ENCODE measurements at regions not wholly inside any gene's neighbourhood (a gene's known extent, or its start where the extent isn't known, plus 50 kb on each side); places are given as distances from the start of the nearest gene placed in this dataset.
"Not testable (repeated sequence)": the region's sequence is repeated elsewhere in the genome, so short reads cannot be mapped to it uniquely, and the experiment has no call there.

- DNase-seq: no peak
Observed at GRCh38 chr21:27582948-27583430, 616.1 kb upstream of the ADAMTS5 start.

GRCh38 chr21:27582246-27582947, 615.5 kb upstream of the ADAMTS5 start:
- DNase-seq: no peak

- no peak for DNase-seq
Observed at GRCh38 chr21:27581168-27581567, 614.3 kb upstream of the ADAMTS5 start.

DNA sequence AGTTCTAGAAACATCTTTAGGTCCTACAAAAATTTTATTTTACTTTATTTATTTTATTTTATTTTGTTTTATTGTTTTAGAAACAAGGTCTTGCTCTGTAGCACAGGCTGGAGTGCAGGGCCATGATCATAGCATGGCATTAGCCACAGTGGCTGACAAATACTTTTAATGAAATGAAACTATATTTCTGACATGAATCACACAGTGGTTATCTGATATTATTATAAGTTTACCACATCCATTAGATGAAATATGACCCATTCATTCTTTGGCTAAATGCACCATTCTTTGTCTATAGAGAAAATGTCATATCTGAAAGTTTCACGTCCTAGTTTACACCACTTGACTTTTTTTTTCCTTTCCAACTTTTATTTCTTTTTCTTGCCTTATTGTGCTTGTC, 613.4 kb upstream of the ADAMTS5 start:
- DNase-seq: no peak

DNA sequence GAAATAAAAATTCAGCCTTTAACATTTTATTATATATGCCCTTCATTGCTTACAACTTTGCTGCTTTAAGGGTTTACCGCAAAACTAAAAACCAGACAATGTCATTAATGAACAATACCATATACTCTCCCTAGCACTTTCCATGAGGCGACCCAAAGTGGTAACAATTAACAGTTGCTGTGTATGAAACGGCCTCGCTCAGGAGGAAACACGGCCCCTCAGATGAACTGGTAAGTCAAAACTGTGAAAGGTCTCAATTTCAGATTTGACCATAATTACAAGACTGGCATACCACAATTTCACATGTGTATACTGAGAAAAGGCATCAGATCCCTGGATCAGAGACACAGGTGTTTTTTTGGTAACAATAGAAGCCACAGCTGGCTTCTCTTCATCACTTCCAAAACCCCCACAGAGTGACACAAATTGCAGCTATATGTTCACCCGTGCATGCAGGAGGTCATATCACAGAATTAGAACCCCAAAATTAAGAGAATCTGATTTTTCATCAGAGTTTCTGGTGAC, 611.9 kb upstream of the ADAMTS5 start:
- DNase-seq: no peak

DNA sequence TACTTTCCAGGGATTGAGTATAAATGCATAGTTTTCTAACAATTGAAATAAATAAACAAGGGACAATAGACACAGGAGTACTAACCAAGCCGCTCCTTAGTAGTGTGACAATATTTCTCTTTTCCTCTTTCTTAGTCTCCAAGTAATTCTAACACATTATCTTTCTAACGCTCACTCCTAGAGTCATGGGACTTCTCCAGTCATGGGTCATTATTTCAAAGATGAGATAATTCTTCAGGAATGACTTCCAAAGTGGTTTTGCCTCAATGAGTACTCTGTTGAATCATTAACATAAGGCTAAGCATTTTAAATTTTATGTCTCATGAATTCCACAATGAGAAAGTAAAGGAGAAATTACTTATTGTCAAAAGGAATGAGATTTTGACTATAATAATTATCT, 605.8 kb upstream of the ADAMTS5 start:
- no peak for DNase-seq

- DNase-seq: no peak
Observed at GRCh38 chr21:27571706-27572105, 604.8 kb upstream of the ADAMTS5 start.

GRCh38 chr21:27570306-27570868, 603.5 kb upstream of the ADAMTS5 start:
- no peak for DNase-seq

DNA sequence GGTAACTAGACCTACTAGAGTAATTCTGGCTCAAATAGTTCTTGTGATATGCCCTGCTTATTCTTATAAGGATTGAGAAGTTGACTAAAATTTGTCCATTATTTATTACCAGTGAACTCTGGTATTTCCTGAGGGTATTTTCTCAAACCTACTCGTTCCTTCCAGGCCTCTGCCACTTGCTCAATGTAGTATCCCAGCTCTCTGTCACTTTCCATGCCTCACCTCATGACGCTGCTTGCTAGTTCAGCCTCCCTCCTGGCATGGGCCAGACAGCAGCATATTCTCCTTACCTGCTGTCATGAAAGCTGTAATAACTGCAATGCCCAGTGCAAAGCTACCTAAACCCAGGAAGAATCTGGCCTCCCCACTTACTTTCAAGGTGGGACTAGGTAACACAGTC, 602.9 kb upstream of the ADAMTS5 start:
- no peak for DNase-seq

DNA sequence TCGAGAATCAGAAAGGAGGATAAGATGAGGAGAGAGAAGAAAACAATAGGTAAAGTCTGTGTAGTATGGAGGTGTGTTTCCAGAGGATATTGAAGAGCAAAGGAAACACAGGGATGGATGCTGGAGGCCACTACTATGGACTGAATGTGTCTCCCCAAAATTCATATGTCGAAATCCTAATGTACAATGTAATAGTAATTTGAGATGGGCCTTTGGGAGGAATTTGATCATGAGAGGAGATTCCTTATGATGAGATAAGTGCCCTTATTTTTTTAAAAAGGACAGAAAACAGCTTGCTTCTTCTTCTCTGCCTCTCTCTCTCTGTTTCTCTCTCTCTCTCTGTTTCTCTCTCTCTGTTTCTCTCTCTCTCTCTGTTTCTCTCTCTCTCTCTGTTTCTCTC, 602.2 kb upstream of the ADAMTS5 start:
- no peak for DNase-seq

- no peak for DNase-seq
Observed at GRCh38 chr21:27567381-27567780, 600.5 kb upstream of the ADAMTS5 start.

DNA sequence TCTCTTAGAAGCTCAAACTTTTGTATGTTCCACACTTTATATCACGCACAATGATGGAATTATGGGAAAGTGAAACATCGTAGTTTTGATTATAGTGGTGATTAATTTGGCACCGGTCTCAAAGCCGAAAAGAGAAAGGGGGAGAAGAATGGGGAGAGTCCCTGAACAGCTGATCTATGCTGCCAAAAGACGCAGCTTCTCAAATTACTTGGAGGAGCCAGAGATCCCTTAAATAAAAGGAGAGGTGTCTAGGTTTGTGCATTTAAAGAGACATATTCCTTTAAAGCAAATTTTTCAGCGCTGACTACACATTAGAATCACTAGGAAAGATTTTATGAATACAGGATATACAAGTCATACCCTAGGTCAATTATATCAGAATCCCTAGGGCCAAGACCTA, 599.6 kb upstream of the ADAMTS5 start:
- DNase-seq: no peak

GRCh38 chr21:27565364-27565763, 598.5 kb upstream of the ADAMTS5 start:
- no peak for DNase-seq

DNA sequence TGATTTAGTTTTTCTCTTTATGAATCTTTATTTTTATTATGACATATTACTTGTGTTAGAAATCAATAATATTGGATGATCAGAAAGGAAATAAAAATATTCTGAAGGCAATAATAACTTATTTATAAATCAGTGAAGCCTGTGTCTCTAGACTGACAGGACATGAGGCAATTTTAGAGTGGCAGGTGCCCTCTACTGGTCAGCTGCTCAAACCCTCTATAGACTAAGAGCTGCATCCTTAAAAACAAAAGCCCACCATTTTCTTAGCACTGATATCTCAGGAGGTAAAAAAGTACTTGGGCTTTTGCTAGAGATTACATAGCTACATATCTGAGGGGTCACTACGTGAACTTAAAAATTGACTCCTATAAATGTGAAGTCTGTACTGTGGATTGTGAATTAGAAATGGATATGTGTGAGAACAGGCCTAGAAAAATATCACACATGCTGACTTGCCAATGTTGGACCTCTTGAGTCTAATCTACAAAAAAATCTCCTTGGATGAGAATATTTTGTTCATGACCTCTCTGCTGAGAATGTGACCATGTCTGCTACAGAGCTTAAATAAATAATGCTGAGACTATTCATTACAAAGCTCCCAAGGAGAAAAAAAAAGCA, 597.9 kb upstream of the ADAMTS5 start:
- no peak for DNase-seq

GRCh38 chr21:27562303-27562702, 595.4 kb upstream of the ADAMTS5 start:
- DNase-seq: no peak

GRCh38 chr21:27561116-27561515, 594.2 kb upstream of the ADAMTS5 start:
- DNase-seq: no peak

- DNase-seq: no peak
Observed at GRCh38 chr21:27557356-27557755, 590.5 kb upstream of the ADAMTS5 start.

GRCh38 chr21:27555996-27556395, 589.1 kb upstream of the ADAMTS5 start:
- no peak for DNase-seq

DNA sequence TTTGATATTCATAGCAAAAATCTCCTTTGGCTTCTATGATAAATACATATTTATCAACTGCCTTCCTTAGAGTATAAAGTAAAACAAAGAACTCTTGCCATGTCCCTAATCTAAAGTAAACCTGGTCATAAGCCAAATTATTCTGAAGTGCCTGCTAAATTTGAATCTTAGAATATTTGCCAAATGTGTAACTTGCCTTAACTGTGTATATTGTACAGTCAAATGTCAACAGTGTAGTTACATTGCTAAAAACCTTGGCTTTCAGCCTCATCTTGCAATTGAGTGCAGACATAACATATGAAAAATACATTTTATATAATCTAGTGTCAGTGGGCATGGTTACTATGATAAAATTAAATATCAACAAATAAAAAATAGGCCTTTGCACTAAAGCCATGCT, 583.4 kb upstream of the ADAMTS5 start:
- DNase-seq: no peak

- DNase-seq: no peak
Observed at GRCh38 chr21:27548486-27548885, 581.6 kb upstream of the ADAMTS5 start.

DNA sequence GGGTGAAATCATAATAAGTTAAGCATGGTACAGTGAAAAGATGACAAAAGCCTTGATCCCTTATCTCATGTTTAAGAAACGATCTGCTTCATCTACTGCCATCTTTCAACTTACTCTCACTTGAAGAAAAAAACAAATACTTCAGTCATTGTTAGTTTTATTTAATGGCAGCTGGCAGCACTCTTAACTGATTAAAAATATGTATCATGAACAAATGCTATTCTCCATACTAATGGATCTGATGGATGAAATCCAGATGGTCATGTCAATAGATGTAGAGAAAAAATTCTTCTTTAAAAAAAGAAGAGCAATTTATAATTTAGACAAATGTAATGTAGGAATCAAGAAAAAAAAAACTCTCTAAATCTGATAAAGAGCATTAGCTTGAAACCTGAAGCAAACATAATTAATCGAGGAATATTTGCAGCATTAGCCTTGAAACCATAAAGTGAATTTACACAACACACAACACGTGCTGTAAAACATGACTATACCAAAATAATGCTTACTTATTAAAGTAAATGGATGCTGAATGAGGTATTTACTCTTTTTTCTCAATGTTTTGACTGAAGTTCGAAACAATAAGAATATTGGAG, 579.0 kb upstream of the ADAMTS5 start:
- no peak for DNase-seq

DNA sequence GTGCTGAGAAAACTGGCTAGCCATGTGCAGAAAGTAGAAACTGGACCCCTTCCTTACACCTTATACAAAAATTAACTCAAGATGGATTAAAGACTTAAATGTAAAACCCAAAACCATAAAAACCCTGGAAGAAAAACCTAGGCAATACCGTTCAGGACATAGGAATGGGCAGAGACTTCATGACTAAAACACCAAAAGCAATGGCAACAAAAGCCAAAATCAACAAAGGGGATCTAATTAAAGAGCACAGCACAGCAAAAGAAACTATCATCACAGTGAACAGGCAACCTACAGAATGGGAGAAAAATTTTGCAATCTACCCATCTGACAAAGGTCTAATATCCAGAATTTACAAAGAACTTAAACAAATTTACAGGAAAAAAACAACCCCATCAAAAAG, 575.2 kb upstream of the ADAMTS5 start:
- DNase-seq: not testable (repeated sequence)

DNA sequence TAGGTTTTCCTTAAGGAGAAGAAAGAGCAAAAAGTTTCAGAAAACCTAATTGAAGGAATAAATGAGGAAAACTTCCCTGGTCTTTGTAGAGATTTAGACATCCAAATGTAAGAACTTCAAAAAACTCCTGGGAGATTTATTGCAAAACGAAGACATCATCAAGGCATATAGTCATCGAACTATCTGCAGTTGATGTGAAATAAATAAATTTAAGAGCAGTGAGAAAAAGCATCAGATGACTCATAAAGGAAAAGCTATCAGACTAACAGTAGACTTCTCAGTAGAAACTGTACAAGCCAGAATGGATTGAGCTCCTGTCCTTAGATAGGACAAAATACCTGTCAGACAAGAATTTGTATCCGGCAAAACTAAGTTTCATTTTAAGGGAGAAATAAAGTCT, 569.4 kb upstream of the ADAMTS5 start:
- no peak for DNase-seq

GRCh38 chr21:27535188-27535587, 568.3 kb upstream of the ADAMTS5 start:
- DNase-seq: no peak

Data from GF-D8 (cell line).